Hindlimb muscle (tissue), 1 donor: ENCODE measurements at regions not wholly inside any gene's neighbourhood (a gene's known extent, or its start where the extent isn't known, plus 50 kb on each side); places are given as distances from the start of the nearest gene placed in this dataset.

Source experiments
- DNase-seq: peaks from one replicate; pipeline ENCODE4 v3.0.0-alpha.2; 2013

- no peak for DNase-seq
Observed at GRCh38 chr20:63100174-63100925, 93.6 kb upstream of the BHLHE23 start.

GRCh38 chr20:63099456-63100173 is 92.9 kb upstream of the BHLHE23 start:
- no peak for DNase-seq

GRCh38 chr20:63098195-63098810 is 91.5 kb upstream of the BHLHE23 start:
- no peak for DNase-seq

- no peak for DNase-seq
Observed at GRCh38 chr20:63097336-63097831, 90.6 kb upstream of the BHLHE23 start.

GRCh38 chr20:63096681-63097335 is 90.0 kb upstream of the BHLHE23 start:
- no peak for DNase-seq

GRCh38 chr20:63095718-63096654 is 89.2 kb upstream of the BHLHE23 start:
- no peak for DNase-seq

GRCh38 chr20:63094767-63095499 is 88.2 kb upstream of the BHLHE23 start:
- no peak for DNase-seq

GRCh38 chr20:63093966-63094766 is 87.4 kb upstream of the BHLHE23 start:
- no peak for DNase-seq

GRCh38 chr20:63092660-63093215 is 86.0 kb upstream of the BHLHE23 start:
- no peak for DNase-seq

- DNase-seq: no peak
Observed at GRCh38 chr20:63091901-63092659, 85.3 kb upstream of the BHLHE23 start.

GRCh38 chr20:63090682-63091571 is 84.2 kb upstream of the BHLHE23 start:
- DNase-seq: no peak

- no peak for DNase-seq
Observed at GRCh38 chr20:63090052-63090451, 83.3 kb upstream of the BHLHE23 start.

- DNase-seq: no peak
Observed at GRCh38 chr20:63089051-63089907, 82.5 kb upstream of the BHLHE23 start.

GRCh38 chr20:63087872-63088680 is 81.3 kb upstream of the BHLHE23 start:
- DNase-seq: no peak

- DNase-seq: no peak
Observed at GRCh38 chr20:63087236-63087871, 80.6 kb upstream of the BHLHE23 start.
